Immature natural killer cell (primary cell): ENCODE measurements at regions not wholly inside any gene's neighbourhood (a gene's known extent, or its start where the extent isn't known, plus 50 kb on each side); places are given as distances from the start of the nearest gene placed in this dataset.
"Not testable (repeated sequence)": the region's sequence is repeated elsewhere in the genome, so short reads cannot be mapped to it uniquely, and the experiment has no call there.

ENCODE experiments used
- DNase-seq, 3 donors: peaks; one replicate each; pipeline ENCODE4 v3.0.0; 2022; ENCODE audit warnings: mixed read lengths in 1 of 3
- H3K27ac Mint-ChIP-seq, 6 donors: one replicate each; pipeline ENCODE4 v1.8.0; 2020; ENCODE audit warnings: mixed read lengths in 6 of 6, mild to moderate bottlenecking in 5 of 6, inconsistent platforms in 4 of 6, moderate library complexity in 3 of 6
- H3K27me3 Mint-ChIP-seq, 3 donors: one replicate each; pipeline ENCODE4 v1.8.0; 2020 to 2021; ENCODE audit warnings: low read depth in 3 of 3, mild to moderate bottlenecking in 3 of 3, mixed read lengths in 3 of 3, moderate library complexity in 3 of 3, inconsistent platforms in 1 of 3
- H3K36me3 Mint-ChIP-seq, 3 donors: one replicate each; pipeline ENCODE4 v1.8.0; 2020; ENCODE audit warnings: mixed read lengths in 3 of 3, inconsistent platforms in 2 of 3, mild to moderate bottlenecking in 2 of 3
- H3K4me1 Mint-ChIP-seq, 2 donors: one replicate each; pipeline ENCODE4 v1.8.0; 2020; ENCODE audit warnings: inconsistent platforms in 2 of 2, mild to moderate bottlenecking in 2 of 2, mixed read lengths in 2 of 2, moderate library complexity in 1 of 2
- H3K4me3 Mint-ChIP-seq, 5 donors: one replicate each; pipeline ENCODE4 v1.8.0; 2020; ENCODE audit warnings: mild to moderate bottlenecking in 5 of 5, mixed read lengths in 5 of 5, inconsistent platforms in 3 of 5, moderate library complexity in 3 of 5
- H3K9me3 Mint-ChIP-seq, 6 donors: one replicate each; pipeline ENCODE4 v1.8.0; 2020; ENCODE audit warnings: mild to moderate bottlenecking in 6 of 6, mixed read lengths in 6 of 6, inconsistent platforms in 4 of 6, moderate library complexity in 3 of 6

DNA sequence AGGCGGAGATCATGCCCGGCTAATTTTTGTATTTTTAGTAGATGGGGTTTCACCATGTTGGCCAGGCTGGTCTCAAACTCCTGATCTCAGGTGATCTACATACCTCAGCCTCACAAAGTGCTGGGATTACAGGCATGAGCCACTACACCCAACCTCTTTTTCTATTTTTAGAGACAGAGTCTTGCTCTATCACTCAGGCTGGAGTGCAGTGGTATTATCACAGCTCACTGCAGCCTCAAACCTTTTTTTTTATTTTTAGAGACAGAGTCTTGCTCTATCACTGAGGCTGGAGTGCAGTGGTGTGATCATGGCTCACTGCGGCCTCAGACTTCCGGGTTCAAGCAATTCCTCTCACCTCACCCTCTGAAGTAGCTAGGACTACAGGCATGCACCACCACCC lies 64.6 kb upstream of the ADGRL1 start:
- not testable (repeated sequence) for H3K4me3 Mint-ChIP-seq, H3K27ac Mint-ChIP-seq, DNase-seq, H3K9me3 Mint-ChIP-seq, H3K36me3 Mint-ChIP-seq
- Mint-ChIP-seq H3K27me3 (peaks cover 18 to 31% (median 18%) of the 10 kb centered on the region in 3 donors), H3K4me1 (peaks cover 16 to 21% of the 10 kb centered on the region in 2 donors)

DNA sequence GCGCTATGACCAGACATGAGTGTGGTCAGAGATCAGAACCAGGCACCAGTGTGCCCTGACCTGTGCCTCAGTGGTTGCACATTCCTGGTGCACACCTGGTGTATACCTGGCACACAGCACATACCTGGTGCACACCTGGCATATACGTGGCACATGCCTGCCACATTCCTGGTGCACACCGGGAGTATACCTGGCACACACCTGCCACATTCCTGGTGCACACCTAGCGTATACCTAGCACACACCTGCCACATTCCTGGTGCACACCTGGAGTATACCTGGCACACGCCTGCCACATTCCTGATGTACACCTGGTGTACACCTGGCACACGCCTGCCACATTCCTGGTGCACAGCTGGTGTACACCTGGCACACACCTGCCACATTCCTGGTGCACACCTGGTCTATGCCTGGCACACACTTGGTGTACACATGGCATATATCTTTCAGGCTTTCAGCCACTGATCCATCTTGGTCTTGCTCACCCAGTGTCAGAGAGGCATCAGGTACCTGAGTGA lies 61.3 kb upstream of the ADGRL1 start:
- peaks cover 0 to 11% (median 0%) of the 10 kb centered on the region in 3 donors for H3K27me3 Mint-ChIP-seq
- H3K9me3 Mint-ChIP-seq = no peaks in the 10 kb centered on the region
- no peaks in the 10 kb centered on the region for H3K4me1 Mint-ChIP-seq
- H3K36me3 Mint-ChIP-seq = no peaks in the 10 kb centered on the region
- H3K27ac Mint-ChIP-seq = no peak overlapping the region
- H3K4me3 Mint-ChIP-seq = no peak overlapping the region
- DNase-seq = no peak

DNA sequence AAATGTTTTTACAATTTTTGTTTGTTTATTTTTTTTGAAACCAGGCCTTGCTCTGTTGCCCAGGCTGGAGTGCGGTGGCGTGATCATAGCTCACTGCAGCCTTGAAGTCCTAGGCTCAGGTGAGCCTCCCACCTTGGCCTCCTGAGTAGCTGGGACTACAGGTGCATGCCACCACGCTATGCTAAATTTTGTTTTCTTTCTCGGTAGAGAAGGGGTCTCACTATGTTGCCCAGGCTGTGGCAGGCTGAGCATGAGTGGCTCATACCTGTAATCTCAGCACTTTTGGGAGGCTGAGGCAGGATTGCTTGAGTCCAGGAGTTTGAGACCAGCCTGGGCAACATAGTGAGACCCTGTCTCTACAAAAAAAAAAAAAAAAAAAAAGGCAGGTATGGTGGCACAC lies 60.2 kb upstream of the ADGRL1 start:
- H3K27ac Mint-ChIP-seq, H3K27me3 Mint-ChIP-seq, H3K9me3 Mint-ChIP-seq, H3K36me3 Mint-ChIP-seq, DNase-seq, H3K4me1 Mint-ChIP-seq, H3K4me3 Mint-ChIP-seq: not testable (repeated sequence)

DNA sequence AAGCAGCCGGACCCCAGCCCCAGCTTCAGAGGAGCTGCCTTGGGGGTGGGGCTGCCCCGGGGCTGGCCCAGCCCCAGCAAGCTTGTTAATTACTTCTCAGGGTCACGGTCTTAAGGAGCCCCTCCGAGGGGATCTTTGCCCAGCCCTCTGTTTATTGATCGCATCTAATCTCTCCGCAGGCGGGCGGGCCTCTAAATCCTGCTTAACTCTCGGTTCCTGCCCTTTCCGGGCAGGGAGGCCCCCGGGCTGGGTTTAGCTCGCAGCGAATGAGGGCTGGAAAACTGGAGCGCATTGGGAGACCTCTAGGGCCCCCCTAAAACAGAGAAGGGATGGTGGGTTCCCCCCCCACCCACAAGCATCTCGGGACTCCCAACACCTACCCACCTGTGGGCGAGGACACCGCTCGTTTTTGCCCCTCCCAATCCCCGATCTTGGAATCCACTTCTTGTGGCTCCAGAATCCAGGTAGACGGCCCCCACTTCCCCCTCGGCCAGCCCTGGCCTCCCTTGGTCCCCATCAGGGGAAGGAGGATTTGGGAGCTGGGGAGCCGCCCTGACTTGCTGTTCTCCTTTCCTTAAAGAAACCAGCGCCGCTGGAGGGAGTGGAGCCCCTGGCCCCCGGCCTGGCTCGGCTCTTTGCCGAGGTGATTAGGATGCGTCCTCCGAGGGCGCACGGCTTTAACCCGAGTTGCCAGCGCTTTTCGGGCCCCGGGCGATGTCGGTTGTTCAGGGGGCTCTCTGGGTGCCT lies 59.5 kb upstream of the ADGRL1 start:
- no peak for DNase-seq
- H3K27me3 Mint-ChIP-seq = peaks cover 0 to 5% (median 0%) of the 10 kb centered on the region in 3 donors
- H3K36me3 Mint-ChIP-seq = no peaks in the 10 kb centered on the region
- no peak overlapping the region for H3K4me3 Mint-ChIP-seq
- no peaks in the 10 kb centered on the region for H3K9me3 Mint-ChIP-seq
- H3K4me1 Mint-ChIP-seq = no peaks in the 10 kb centered on the region
- no peak overlapping the region for H3K27ac Mint-ChIP-seq

DNA sequence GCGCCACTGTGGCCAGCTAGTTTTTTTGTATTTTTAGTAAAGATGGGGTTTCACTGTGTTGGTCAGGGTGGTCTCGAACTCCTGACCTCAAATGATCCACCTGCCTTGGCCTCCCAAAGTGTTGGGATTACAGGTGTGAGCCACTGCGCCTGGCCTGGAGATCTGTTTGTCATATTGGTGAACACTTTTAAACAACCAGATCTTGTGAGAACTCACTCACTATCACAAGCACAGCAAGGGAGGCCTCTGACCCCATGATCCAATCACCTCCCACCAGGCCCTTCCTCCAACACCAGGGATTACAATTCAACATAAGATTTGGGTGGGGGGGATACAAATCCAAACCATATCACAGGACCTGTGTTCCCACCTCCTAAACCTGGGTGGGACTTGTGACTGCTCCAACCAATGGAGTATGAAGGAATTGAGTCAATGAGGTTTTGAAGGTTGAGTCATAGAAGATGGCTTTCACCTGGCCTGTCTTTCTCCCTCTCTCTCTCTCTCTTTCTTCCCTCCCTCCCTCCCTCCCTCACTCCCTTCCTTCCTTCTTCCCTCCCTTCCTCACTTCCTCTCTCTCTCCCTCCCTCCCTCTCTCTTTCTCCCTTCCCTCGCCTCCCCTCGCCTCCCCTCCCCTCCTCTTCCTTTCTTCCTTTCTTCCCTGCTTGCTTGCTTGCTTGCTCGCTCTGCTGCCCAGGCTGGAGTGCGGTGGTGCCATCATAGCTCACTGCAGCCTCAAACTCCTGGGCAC lies 50.1 kb upstream of the ADGRL1 start:
- H3K4me3 Mint-ChIP-seq, H3K27ac Mint-ChIP-seq, H3K27me3 Mint-ChIP-seq, H3K4me1 Mint-ChIP-seq, H3K9me3 Mint-ChIP-seq, DNase-seq, H3K36me3 Mint-ChIP-seq: not testable (repeated sequence)
